Mammary epithelial cell (primary cell): ENCODE measurements at regions not wholly inside any gene's neighbourhood (a gene's known extent, or its start where the extent isn't known, plus 50 kb on each side); places are given as distances from the start of the nearest gene placed in this dataset.

Source experiments
- CTCF ChIP-seq, 2 donors: IDR thresholded peaks in 1 of 2; conservative IDR thresholded peaks in 1 of 2; 2 replicates each; pipeline ENCODE4 v1.5.1; 2011 to 2012; ENCODE audit warnings: inconsistent platforms in 2 of 2, low read length in 2 of 2, mild to moderate bottlenecking in 2 of 2, control low read depth in 1 of 2, low read depth in 1 of 2; ENCODE audit not compliant: insufficient read depth in 1 of 2; ENCODE audit errors: extremely low read depth in 1 of 2
- EZH2 ChIP-seq: IDR thresholded peaks from 2 replicates; pipeline ENCODE4 v1.6.1; 2012; ENCODE audit warnings: low read length, inconsistent platforms, borderline replicate concordance

GRCh38 chr18:45197526-45197970 lies 417.7 kb upstream of the SLC14A2 start:
- TF ChIP-seq CTCF (conservative IDR thresholded peaks at IDR 0.05 in 1 of 2, IDR thresholded peaks at IDR 0.05 in 1 of 2; ENCODE audit: extremely low read depth in 1 of 2, insufficient read depth in 1 of 2, low read depth in 1 of 2, low read length in 2 of 2) = no peak
- TF ChIP-seq EZH2 = no peak
